Right lobe of liver (tissue), 6 donors: ENCODE measurements at regions not wholly inside any gene's neighbourhood (a gene's known extent, or its start where the extent isn't known, plus 50 kb on each side); places are given as distances from the start of the nearest gene placed in this dataset.

Experiments used
- ATAC-seq, 4 donors: fragments of 200-7000 bp; cut with Tn5 transposase; one replicate each; pipeline ENCODE4 v1.9.1; 2020; ENCODE audit warnings: mild to moderate bottlenecking in 4 of 4, moderate library complexity in 4 of 4
- DNase-seq, 3 donors: peaks; one replicate each; pipeline ENCODE4 v3.0.0-alpha.2; 2020
- H3K27ac ChIP-seq, 3 donors: fragments of 200-600 bp; one replicate each; pipeline ENCODE4 v1.8.0; 2022
- H3K27me3 ChIP-seq, 2 donors: fragments of 200-600 bp; one replicate each; pipeline ENCODE4 v1.8.0; 2022
- H3K36me3 ChIP-seq, 4 donors: fragments of 200-600 bp; sonication (generic) in 1 of 4; one replicate each; pipeline versions ENCODE4 v1.5.1 to v1.8.0; 2017 to 2022; ENCODE audit warnings: control low read depth in 1 of 4
- H3K4me1 ChIP-seq, 4 donors: fragments of 200-600 bp; sonication (generic) in 1 of 4; one replicate each; pipeline versions ENCODE4 v1.5.1 to v1.8.0; 2017 to 2022; ENCODE audit warnings: control low read depth in 1 of 4
- H3K4me3 ChIP-seq, 3 donors: fragments of 200-600 bp; one replicate each; pipeline ENCODE4 v1.8.0; 2022
- H3K9me3 ChIP-seq, 4 donors: fragments of 200-600 bp; sonication (generic) in 1 of 4; one replicate each; pipeline versions ENCODE4 v1.5.1 to v1.8.0; 2017 to 2022; ENCODE audit warnings: control low read depth in 1 of 4
- CTCF ChIP-seq, 4 donors: fragments of 200-600 bp in 3 of 4; fragments of 450-650 bp in 1 of 4; IDR thresholded peaks; one replicate each; pipeline versions ENCODE4 v1.5.1 to v1.8.0; 2016 to 2022; ENCODE audit warnings: antibody characterized with exemption in 4 of 4, mild to moderate bottlenecking in 2 of 4
- POLR2A ChIP-seq: fragments of 450-650 bp; IDR thresholded peaks from one replicate; pipeline ENCODE4 v1.6.1; 2017; ENCODE audit warnings: antibody characterized with exemption, mild to moderate bottlenecking
- WGBS: methylation state at CpG from one replicate; pipeline ENCODE4 v1.1.6; 2018; ENCODE audit warnings: low coverage, low lambda C conversion rate; ENCODE audit not compliant: insufficient coverage; ENCODE audit errors: missing lambda C conversion rate; 5-methylcytosine and 5-hydroxymethylcytosine counted together
- intact Hi-C, 2 donors: fragments of 100-400 bp; cut with DNase I; formaldehyde crosslinking; loops; one replicate each; pipeline versions ENCODE4 v1.11.2 to v1.14.1; 2022
- donor health status: DM: no; HTN: yes; CAD: no.
- donor health status: DM: no; HTN: no; CAD: no.
- donor health status: DM: no; HTN: no; CAD: no.
- donor health status: DM: no; HTN: yes; CAD: no.
- donor health status: DM: no; HTN: yes; CAD: no.

- DNase-seq = no peak
- intact Hi-C loops = no loop called here
- Histone ChIP-seq H3K9me3 (no peaks in the 10 kb centered on the region), H3K27ac (no peak overlapping the region), H3K27me3 (no peaks in the 10 kb centered on the region), H3K4me3 (no peak overlapping the region), H3K36me3 (no peaks in the 10 kb centered on the region), H3K4me1 (peaks cover 0 to 5% (median 0%) of the 10 kb centered on the region in 4 donors)
- WGBS = 38% methylated on average over 1 of the region's 1 CpG
- no peak for TF ChIP-seq CTCF (IDR thresholded peaks at IDR 0.05)
- no peak for TF ChIP-seq POLR2A
- ATAC-seq = peak in 3 of 4 donors; percentile 43 to 53 (median 47)
Measured at GRCh38 chr12:23174917-23175316, 549.9 kb downstream of the ETNK1 start.

GRCh38 chr12:23185346-23185745 is 560.4 kb downstream of the ETNK1 start:
- Histone ChIP-seq H3K4me3 (no peak overlapping the region), H3K36me3 (no peaks in the 10 kb centered on the region), H3K4me1 (no peaks in the 10 kb centered on the region), H3K9me3 (no peaks in the 10 kb centered on the region), H3K27me3 (no peaks in the 10 kb centered on the region), H3K27ac (no peak overlapping the region)
- intact Hi-C loops = no loop called here
- no peak for DNase-seq
- no peak for ATAC-seq
- WGBS = 57% methylated on average over 3 of the region's 3 CpGs
- TF ChIP-seq CTCF (IDR thresholded peaks at IDR 0.05) (no peak), POLR2A (no peak)

- no peak for DNase-seq
- H3K4me1 ChIP-seq = no peaks in the 10 kb centered on the region
- H3K27me3 ChIP-seq = no peaks in the 10 kb centered on the region
- no peak overlapping the region for H3K4me3 ChIP-seq
- ATAC-seq = peak in 1 of 4 donors; percentile 65
- intact Hi-C loops = no loop called here
- no peaks in the 10 kb centered on the region for H3K9me3 ChIP-seq
- no peak overlapping the region for H3K27ac ChIP-seq
- TF ChIP-seq CTCF (IDR thresholded peaks at IDR 0.05) (no peak), POLR2A (no peak)
- H3K36me3 ChIP-seq = no peaks in the 10 kb centered on the region
Measured at GRCh38 chr12:23186950-23187349, 562.0 kb downstream of the ETNK1 start.

- TF ChIP-seq CTCF (IDR thresholded peaks at IDR 0.05) (no peak), POLR2A (no peak)
Measured at GRCh38 chr12:23193552-23193951, 568.6 kb downstream of the ETNK1 start.

GRCh38 chr12:23197266-23197665 is 572.3 kb downstream of the ETNK1 start:
- ATAC-seq (no peak), DNase-seq (no peak)
- Histone ChIP-seq H3K27ac (no peak overlapping the region), H3K36me3 (no peaks in the 10 kb centered on the region), H3K27me3 (no peaks in the 10 kb centered on the region), H3K9me3 (no peaks in the 10 kb centered on the region), H3K4me3 (no peak overlapping the region), H3K4me1 (no peaks in the 10 kb centered on the region)
- WGBS = 71% methylated on average over 4 of the region's 4 CpGs
- TF ChIP-seq POLR2A (no peak), CTCF (IDR thresholded peaks at IDR 0.05) (no peak)
- intact Hi-C loops = no loop called here

More at GRCh38 chr12:23193552-23193951, 568.6 kb downstream of the ETNK1 start:
- 95% methylated on average over 2 of the region's 2 CpGs for WGBS
- no peak for ATAC-seq
- Histone ChIP-seq H3K4me1 (no peaks in the 10 kb centered on the region), H3K4me3 (no peak overlapping the region), H3K27ac (no peak overlapping the region), H3K36me3 (no peaks in the 10 kb centered on the region), H3K9me3 (no peaks in the 10 kb centered on the region), H3K27me3 (no peaks in the 10 kb centered on the region)
- intact Hi-C loops = no loop called here
- DNase-seq = no peak
